AG09319 (cell line): ENCODE measurements at regions not wholly inside any gene's neighbourhood (a gene's known extent, or its start where the extent isn't known, plus 50 kb on each side); places are given as distances from the start of the nearest gene placed in this dataset.

Experiments used
- DNase-seq: peaks from one replicate; pipeline ENCODE4 v3.0.0-alpha.2; 2010; ENCODE audit warnings: low read depth; ENCODE audit errors: extremely low read depth
- TF ChIP-seq, protein P1 (sequence below): IDR thresholded peaks from 2 replicates; pipeline ENCODE4 v1.5.1; 2011; ENCODE audit warnings: low read depth, mild to moderate bottlenecking, inconsistent platforms, low read length, moderate library complexity

DNA sequence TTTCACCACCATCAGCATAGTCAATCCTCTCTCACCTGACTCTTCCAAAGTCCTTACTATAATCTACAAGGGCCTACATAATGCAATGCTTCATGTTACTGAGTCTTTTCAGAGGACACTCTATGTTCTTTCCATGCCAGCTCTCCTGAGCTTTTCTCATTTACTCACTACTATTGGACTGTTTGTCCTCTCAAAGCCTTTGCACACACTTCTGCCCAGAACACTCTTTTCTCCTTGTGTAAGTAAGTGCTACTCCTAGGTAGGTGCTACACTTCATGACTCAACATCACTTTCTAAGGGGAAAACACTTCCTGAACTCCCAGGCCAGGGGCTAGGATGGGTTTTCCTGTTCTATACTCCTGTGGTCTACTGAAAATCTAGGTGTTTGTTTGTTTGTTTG, 82.5 kb upstream of the GULP1 start:
- no peak for DNase-seq

DNA sequence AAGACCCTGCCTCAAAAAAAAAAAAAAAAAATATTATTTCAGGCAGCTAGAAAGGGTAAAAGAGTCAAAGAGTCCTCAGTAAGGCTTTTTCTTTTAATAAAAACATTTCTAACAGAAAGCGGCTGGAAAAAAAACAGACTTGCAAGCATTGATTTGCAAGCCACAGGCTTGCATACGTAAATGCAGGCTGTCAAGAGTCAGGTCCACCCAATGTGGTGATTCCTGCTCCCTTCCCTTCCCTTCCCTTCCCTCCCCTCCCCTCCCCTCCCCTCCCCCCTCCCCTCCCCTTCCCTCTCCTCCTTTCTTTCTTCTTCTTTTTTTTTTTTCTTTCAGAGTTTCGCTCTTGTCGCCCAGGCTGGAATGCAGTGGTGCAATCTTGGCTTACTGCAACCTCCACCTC, 74.4 kb upstream of the GULP1 start:
- no peak for DNase-seq
- TF ChIP-seq, protein P1, sequence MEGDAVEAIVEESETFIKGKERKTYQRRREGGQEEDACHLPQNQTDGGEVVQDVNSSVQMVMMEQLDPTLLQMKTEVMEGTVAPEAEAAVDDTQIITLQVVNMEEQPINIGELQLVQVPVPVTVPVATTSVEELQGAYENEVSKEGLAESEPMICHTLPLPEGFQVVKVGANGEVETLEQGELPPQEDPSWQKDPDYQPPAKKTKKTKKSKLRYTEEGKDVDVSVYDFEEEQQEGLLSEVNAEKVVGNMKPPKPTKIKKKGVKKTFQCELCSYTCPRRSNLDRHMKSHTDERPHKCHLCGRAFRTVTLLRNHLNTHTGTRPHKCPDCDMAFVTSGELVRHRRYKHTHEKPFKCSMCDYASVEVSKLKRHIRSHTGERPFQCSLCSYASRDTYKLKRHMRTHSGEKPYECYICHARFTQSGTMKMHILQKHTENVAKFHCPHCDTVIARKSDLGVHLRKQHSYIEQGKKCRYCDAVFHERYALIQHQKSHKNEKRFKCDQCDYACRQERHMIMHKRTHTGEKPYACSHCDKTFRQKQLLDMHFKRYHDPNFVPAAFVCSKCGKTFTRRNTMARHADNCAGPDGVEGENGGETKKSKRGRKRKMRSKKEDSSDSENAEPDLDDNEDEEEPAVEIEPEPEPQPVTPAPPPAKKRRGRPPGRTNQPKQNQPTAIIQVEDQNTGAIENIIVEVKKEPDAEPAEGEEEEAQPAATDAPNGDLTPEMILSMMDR: no peak

More for the DNA sequence above, 82.5 kb upstream of the GULP1 start:
- TF ChIP-seq, protein P1: no peak

DNA sequence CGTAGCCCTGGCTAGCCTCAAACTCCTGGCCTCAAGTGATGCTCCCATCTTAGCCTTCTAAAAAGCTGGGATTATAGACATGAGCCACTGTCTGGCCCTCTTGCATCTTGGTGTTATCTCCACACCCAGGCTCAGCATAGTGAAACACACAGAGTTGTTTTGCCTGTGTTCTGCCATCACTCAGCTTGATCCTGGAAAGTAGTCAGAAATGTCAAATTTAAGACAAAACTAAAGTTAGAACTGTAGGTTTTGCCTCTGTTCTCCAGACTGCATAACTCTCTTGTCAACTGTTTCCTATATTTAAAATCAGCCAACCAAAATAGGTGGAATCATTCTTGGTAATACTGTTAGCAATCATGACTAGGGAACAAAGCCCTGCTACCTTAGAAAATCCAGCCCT, 72.1 kb upstream of the GULP1 start:
- no peak for DNase-seq
- TF ChIP-seq, protein P1: no peak

DNA sequence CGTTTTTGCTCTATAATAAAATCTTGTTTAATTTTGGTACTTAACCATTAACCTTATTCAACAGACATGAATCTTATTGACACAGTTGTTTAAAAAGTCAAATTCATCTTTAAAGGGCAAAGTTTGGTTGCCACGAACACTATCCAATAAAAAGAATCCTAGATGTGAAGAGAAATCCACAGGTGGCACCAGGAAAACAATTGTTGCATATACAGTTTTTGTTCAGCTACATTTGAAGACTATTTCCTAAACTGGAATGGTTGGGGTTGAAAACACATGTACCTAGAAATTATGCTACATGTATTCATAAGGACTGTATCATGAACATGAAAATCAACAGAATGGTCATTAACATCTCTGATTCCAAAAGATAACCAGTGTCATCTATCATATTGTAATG, 71.1 kb upstream of the GULP1 start:
- TF ChIP-seq, protein P1: no peak

DNA sequence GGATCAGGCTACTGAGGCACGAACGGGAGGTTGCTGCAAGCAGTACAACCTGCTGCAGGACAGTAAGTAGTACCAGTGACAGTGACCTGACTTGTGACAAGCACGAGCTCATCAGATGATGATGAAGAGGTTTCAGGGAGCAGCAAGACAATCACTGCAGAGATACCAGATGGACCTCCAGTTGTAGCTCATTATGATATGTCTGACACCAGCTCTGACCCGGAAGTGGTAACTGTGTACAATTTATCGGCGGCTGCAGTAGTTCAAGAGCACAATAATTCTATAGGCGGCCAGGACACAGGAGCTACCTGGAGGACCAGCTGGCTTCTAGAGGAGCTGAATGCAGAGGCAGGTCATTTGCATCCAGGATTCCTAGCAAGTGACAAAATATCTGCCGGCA, 64.0 kb upstream of the GULP1 start:
- TF ChIP-seq, protein P1: no peak
- no peak for DNase-seq

More for the DNA sequence above, 71.1 kb upstream of the GULP1 start:
- DNase-seq: no peak

DNA sequence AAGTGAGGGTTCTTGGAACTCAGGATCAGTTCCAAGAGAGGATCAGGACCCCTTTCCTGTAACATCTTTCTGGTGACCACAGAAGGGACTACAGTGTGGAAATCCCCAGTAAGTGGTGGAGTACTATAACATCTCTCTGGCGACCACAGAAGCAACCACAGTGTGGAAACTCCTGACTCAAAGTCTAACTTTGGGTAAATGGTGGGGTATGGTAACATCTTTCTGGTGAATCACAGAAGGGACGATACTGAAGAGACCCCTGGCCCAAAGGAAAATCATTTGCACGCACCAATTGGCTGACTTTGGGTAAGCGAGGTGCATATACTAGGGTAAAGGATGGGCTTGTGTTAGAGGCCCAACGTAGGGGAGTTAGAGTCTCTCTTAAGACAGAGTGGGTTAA, 56.3 kb upstream of the GULP1 start:
- TF ChIP-seq, protein P1: no peak
- no peak for DNase-seq

DNA sequence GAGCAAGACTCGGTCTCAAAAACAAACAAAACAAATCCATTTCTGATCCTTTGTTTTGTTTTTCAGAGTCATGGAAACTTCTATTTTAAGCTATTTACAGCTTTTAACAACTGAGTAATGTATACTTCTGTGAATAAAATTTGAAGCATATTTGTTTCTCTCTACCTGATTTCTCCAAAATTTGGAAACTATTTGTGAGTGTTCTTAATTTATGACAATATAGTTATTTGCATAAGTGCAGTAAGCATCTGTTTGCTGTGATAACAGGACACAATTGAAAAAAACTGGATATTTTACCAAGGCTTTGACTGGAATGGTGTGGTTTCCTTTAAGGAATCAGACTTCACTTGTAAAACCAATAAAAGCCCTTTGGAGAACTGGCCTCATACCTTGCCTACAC, 53.3 kb upstream of the GULP1 start:
- no peak for DNase-seq
- TF ChIP-seq, protein P1: no peak
